Ishikawa (cell line): ENCODE measurements at regions not wholly inside any gene's neighbourhood (a gene's known extent, or its start where the extent isn't known, plus 50 kb on each side); places are given as distances from the start of the nearest gene placed in this dataset.

Source experiments
- CEBPB ChIP-seq: IDR thresholded peaks from 2 replicates; pipeline ENCODE4 v1.6.1; 2012
- CREB1 ChIP-seq: IDR thresholded peaks from 2 replicates; pipeline ENCODE4 v1.6.1; 2012; ENCODE audit warnings: low read depth
- EGR1 ChIP-seq: IDR thresholded peaks from 2 replicates; pipeline ENCODE4 v1.6.1; 2012
- EP300 ChIP-seq: IDR thresholded peaks from 2 replicates; pipeline ENCODE4 v1.6.1; 2012; ENCODE audit warnings: borderline replicate concordance
- FOXM1 ChIP-seq: IDR thresholded peaks from 2 replicates; pipeline ENCODE4 v1.6.1; 2012; ENCODE audit warnings: low read depth, borderline replicate concordance
- NFIC ChIP-seq: IDR thresholded peaks from 2 replicates; pipeline ENCODE4 v1.6.1; 2012
- RAD21 ChIP-seq: IDR thresholded peaks from 2 replicates; pipeline ENCODE4 v1.6.1; 2012; ENCODE audit warnings: low read depth
- TAF1 ChIP-seq: IDR thresholded peaks from 2 replicates; pipeline ENCODE4 v1.6.1; 2012; ENCODE audit warnings: low read depth, mild to moderate bottlenecking
- TCF12 ChIP-seq: IDR thresholded peaks from 2 replicates; pipeline ENCODE4 v1.6.1; 2012; ENCODE audit warnings: low read depth
- TEAD4 ChIP-seq: IDR thresholded peaks from 2 replicates; pipeline ENCODE4 v1.6.1; 2012
- USF1 ChIP-seq: IDR thresholded peaks from 2 replicates; pipeline ENCODE4 v1.6.1; 2012
- YY1 ChIP-seq: IDR thresholded peaks from 2 replicates; pipeline ENCODE4 v1.6.1; 2012; ENCODE audit warnings: low read depth
- ZBTB7A ChIP-seq: IDR thresholded peaks from 2 replicates; pipeline ENCODE4 v1.6.1; 2012; ENCODE audit warnings: low read depth
- TF ChIP-seq, protein P1 (sequence below): IDR thresholded peaks from 2 replicates; pipeline ENCODE4 v1.6.1; 2012; ENCODE audit warnings: low read depth, mild to moderate bottlenecking
- TF ChIP-seq, protein P2 (sequence below): IDR thresholded peaks from 2 replicates; pipeline ENCODE4 v1.6.1; 2012

DNA sequence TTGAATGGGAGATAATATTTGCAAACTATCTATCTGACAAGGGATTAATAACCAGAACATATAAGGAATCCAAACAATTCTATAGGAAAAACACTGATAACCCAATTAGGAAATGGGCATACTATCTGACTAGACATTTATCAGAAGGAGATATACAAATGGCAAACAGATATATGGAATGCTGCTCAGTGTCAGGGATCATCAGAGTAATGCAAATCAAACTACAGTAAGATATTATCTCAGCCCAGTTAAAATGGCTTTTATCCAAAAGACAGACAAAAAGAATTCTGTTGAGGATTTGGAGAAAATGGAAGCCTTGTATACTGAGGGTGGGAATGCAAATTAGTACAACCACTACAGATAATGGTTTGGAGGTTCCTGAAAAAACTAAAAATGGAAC lies 758.0 kb upstream of the B3GALT2 start:
- no peak for TF ChIP-seq TEAD4

GRCh38 chr1:193940176-193940575 lies 753.8 kb upstream of the B3GALT2 start:
- TF ChIP-seq, protein P1, sequence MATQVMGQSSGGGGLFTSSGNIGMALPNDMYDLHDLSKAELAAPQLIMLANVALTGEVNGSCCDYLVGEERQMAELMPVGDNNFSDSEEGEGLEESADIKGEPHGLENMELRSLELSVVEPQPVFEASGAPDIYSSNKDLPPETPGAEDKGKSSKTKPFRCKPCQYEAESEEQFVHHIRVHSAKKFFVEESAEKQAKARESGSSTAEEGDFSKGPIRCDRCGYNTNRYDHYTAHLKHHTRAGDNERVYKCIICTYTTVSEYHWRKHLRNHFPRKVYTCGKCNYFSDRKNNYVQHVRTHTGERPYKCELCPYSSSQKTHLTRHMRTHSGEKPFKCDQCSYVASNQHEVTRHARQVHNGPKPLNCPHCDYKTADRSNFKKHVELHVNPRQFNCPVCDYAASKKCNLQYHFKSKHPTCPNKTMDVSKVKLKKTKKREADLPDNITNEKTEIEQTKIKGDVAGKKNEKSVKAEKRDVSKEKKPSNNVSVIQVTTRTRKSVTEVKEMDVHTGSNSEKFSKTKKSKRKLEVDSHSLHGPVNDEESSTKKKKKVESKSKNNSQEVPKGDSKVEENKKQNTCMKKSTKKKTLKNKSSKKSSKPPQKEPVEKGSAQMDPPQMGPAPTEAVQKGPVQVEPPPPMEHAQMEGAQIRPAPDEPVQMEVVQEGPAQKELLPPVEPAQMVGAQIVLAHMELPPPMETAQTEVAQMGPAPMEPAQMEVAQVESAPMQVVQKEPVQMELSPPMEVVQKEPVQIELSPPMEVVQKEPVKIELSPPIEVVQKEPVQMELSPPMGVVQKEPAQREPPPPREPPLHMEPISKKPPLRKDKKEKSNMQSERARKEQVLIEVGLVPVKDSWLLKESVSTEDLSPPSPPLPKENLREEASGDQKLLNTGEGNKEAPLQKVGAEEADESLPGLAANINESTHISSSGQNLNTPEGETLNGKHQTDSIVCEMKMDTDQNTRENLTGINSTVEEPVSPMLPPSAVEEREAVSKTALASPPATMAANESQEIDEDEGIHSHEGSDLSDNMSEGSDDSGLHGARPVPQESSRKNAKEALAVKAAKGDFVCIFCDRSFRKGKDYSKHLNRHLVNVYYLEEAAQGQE = no peak
- TF ChIP-seq TAF1 = no peak
- TF ChIP-seq RAD21 = no peak

DNA sequence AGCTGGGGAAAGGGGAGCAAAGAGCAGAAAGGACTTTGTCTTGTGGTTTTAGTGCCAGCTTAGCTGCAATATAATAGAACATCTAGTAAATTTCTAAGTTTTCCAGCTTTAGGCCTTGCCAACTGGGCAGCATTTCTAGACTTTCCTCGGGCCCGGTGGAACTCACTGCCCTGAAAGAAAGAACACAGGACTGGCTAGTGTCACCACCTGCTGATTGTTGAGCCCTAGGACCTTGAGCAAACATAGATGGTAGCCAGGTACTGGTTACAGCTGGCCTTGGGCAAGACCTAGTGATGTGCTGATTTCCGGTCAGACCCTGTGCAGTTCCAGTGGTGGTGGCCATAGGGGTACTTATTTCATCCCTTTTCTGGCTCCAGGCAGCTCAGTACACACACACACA lies 753.2 kb upstream of the B3GALT2 start:
- no peak for TF ChIP-seq TEAD4
- TF ChIP-seq RAD21 = no peak
- TF ChIP-seq EP300 = no peak
- TF ChIP-seq USF1 = no peak
- no peak for TF ChIP-seq CEBPB
- no peak for TF ChIP-seq EGR1
- no peak for TF ChIP-seq TCF12

GRCh38 chr1:193937308-193937707 lies 750.9 kb upstream of the B3GALT2 start:
- TF ChIP-seq TCF12 = no peak
- no peak for TF ChIP-seq EGR1
- no peak for TF ChIP-seq CEBPB
- TF ChIP-seq NFIC = no peak
- TF ChIP-seq EP300 = no peak

- TF ChIP-seq TCF12 = no peak
- no peak for TF ChIP-seq TAF1
- no peak for TF ChIP-seq ZBTB7A
- no peak for TF ChIP-seq CEBPB
Measured at GRCh38 chr1:193932979-193933378, 746.6 kb upstream of the B3GALT2 start.

DNA sequence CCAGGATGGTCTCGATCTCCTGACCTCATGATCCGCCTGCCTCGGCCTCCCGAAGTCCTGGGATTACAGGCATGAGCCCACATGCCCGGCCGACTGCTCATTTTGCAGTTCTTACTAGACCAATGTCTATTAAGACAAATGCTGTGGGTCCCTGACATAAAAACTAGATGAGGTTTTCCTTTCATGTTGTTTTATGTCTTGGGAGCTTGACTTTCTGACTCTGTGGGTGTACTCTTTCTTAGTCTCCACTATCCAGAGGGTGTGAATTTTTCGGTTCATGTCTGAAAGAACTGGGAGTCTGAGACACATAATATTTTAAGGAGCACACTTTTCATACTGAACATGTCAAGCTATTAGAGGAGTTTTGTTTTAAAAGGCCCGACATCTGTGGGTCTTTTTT lies 744.9 kb upstream of the B3GALT2 start:
- TF ChIP-seq EP300 = no peak
- no peak for TF ChIP-seq EGR1
- TF ChIP-seq TEAD4 = no peak

- TF ChIP-seq CEBPB (no peak), NFIC (no peak), FOXM1 (no peak), EGR1 (no peak), USF1 (no peak), RAD21 (no peak), ZBTB7A (no peak), TCF12 (no peak)
- TF ChIP-seq, protein P1 = no peak
- TF ChIP-seq, protein P2, sequence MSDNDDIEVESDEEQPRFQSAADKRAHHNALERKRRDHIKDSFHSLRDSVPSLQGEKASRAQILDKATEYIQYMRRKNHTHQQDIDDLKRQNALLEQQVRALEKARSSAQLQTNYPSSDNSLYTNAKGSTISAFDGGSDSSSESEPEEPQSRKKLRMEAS = no peak
Measured at GRCh38 chr1:193929374-193930033, 743.1 kb upstream of the B3GALT2 start.

- TF ChIP-seq TAF1 (no peak), CREB1 (no peak), EP300 (no peak), EGR1 (no peak), NFIC (no peak), TCF12 (no peak), FOXM1 (no peak), YY1 (no peak), RAD21 (no peak), TEAD4 (no peak), USF1 (no peak), ZBTB7A (no peak), CEBPB (no peak)
- TF ChIP-seq, protein P1 = no peak
- TF ChIP-seq, protein P2 = no peak
Measured at GRCh38 chr1:193927550-193927949, 741.1 kb upstream of the B3GALT2 start.
